ENCODE measurements at regions not wholly inside any gene's neighbourhood (a gene's known extent, or its start where the extent isn't known, plus 50 kb on each side); places are given as distances from the start of the nearest gene placed in this dataset.

DNA sequence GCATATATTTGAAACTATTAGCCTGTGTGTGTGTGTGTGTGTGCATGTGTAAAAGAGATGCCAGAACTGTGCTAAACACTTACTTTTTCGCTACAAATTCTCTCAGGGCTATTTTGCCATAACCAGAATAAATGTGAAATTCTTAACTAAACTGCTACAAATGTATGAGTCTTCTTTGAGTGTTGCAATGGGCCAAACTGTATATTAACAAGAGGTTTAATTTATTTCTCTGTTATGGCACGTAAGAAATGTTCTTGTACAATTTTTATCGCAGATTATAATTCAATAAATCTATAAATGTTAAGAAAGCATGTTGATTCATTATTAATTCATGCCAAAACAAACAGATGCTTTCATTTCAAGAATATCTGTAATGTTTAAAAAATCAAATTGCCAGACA, 454.5 kb upstream of the PCDH7 start:
- no peak for TF ChIP-seq ZBTB26 (tag by site-specific recombination; optimal IDR thresholded peaks at IDR 0.05)
- no peak for TF ChIP-seq ZNF585B (tag by site-specific recombination; IDR thresholded peaks at IDR 0.05)
- no peak for TF ChIP-seq OSR2 (tag by site-specific recombination; IDR thresholded peaks at IDR 0.05)
- TF ChIP-seq ZNF48 (tag by site-specific recombination; IDR thresholded peaks at IDR 0.05): no peak
- no peak for TF ChIP-seq REPIN1 (tag by site-specific recombination; IDR thresholded peaks at IDR 0.05; ENCODE audit: low read depth)
- no peak for TF ChIP-seq ZNF433 (tag by site-specific recombination; IDR thresholded peaks at IDR 0.05; ENCODE audit: low read depth)
- TF ChIP-seq, protein P1, sequence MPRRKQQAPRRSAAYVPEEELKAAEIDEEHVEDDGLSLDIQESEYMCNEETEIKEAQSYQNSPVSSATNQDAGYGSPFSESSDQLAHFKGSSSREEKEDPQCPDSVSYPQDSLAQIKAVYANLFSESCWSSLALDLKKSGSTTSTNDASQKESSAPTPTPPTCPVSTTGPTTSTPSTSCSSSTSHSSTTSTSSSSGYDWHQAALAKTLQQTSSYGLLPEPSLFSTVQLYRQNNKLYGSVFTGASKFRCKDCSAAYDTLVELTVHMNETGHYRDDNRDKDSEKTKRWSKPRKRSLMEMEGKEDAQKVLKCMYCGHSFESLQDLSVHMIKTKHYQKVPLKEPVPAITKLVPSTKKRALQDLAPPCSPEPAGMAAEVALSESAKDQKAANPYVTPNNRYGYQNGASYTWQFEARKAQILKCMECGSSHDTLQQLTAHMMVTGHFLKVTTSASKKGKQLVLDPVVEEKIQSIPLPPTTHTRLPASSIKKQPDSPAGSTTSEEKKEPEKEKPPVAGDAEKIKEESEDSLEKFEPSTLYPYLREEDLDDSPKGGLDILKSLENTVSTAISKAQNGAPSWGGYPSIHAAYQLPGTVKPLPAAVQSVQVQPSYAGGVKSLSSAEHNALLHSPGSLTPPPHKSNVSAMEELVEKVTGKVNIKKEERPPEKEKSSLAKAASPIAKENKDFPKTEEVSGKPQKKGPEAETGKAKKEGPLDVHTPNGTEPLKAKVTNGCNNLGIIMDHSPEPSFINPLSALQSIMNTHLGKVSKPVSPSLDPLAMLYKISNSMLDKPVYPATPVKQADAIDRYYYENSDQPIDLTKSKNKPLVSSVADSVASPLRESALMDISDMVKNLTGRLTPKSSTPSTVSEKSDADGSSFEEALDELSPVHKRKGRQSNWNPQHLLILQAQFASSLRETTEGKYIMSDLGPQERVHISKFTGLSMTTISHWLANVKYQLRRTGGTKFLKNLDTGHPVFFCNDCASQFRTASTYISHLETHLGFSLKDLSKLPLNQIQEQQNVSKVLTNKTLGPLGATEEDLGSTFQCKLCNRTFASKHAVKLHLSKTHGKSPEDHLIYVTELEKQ (tag by site-specific recombination; IDR thresholded peaks at IDR 0.05; ENCODE audit: borderline replicate concordance): no peak
- no peak for TF ChIP-seq ZNF391 (tag by site-specific recombination; IDR thresholded peaks at IDR 0.05; ENCODE audit: borderline replicate concordance, low read depth)
- TF ChIP-seq, protein P2, sequence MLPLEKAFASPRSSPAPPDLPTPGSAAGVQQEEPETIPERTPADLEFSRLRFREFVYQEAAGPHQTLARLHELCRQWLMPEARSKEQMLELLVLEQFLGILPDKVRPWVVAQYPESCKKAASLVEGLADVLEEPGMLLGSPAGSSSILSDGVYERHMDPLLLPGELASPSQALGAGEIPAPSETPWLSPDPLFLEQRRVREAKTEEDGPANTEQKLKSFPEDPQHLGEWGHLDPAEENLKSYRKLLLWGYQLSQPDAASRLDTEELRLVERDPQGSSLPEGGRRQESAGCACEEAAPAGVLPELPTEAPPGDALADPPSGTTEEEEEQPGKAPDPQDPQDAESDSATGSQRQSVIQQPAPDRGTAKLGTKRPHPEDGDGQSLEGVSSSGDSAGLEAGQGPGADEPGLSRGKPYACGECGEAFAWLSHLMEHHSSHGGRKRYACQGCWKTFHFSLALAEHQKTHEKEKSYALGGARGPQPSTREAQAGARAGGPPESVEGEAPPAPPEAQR (tag by site-specific recombination; IDR thresholded peaks at IDR 0.05): no peak
- no peak for TF ChIP-seq MEIS1 (CRISPR knock-in tag; IDR thresholded peaks at IDR 0.05; ENCODE audit: borderline replicate concordance)
- no peak for TF ChIP-seq ZNF560 (tag by site-specific recombination; IDR thresholded peaks at IDR 0.05; ENCODE audit: borderline replicate concordance)
- no peak for TF ChIP-seq WT1 (tag by site-specific recombination; IDR thresholded peaks at IDR 0.05)
- TF ChIP-seq ZBTB21 (tag by site-specific recombination; IDR thresholded peaks at IDR 0.05): no peak
- H3K4me3 ChIP-seq (ENCODE audit: low read depth, low read length): no peak overlapping the region
- no peaks in the 10 kb centered on the region for H3K36me3 ChIP-seq (ENCODE audit: control insufficient read depth in 2 of 2, insufficient read depth in 1 of 2, low read length in 2 of 2)
- ChIA-PET POLR2A (no interaction called here), CTCF (no interaction called here)
- H3K9me3 ChIP-seq (ENCODE audit: control insufficient read depth, insufficient read depth, low read depth, low read length): no peaks in the 10 kb centered on the region
- H3K27ac ChIP-seq (ENCODE audit: extremely low read depth, low read depth, low read length): no peak overlapping the region
- no peaks in the 10 kb centered on the region for H3K4me1 ChIP-seq (ENCODE audit: control insufficient read depth, insufficient read depth, low read length)

DNA sequence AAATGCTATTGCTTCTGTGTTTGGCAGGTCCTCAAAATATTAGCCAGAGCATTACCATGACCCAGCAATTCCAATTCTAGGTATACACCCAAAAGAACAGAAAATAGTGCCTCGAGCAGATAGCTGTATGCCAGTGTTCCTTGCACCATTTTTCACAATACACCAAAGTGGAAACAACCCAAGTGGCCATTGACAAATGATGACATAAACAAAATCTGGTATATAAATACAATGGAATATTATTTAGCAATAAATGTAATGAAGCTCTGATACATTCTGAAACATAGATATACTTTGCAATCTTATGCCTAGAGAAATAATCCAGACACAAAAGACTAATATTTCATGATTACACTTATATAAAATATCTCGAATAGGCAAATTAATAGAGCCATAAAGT, 451.8 kb upstream of the PCDH7 start:
- H3K36me3 ChIP-seq (ENCODE audit: control insufficient read depth in 2 of 2, insufficient read depth in 1 of 2, low read length in 2 of 2): no peaks in the 10 kb centered on the region
- no peak overlapping the region for H3K4me3 ChIP-seq (ENCODE audit: low read depth, low read length)
- no peaks in the 10 kb centered on the region for H3K9me3 ChIP-seq (ENCODE audit: control insufficient read depth, insufficient read depth, low read depth, low read length)
- ChIA-PET POLR2A (no interaction called here), CTCF (no interaction called here)
- H3K27ac ChIP-seq (ENCODE audit: extremely low read depth, low read depth, low read length): no peak overlapping the region
- no peaks in the 10 kb centered on the region for H3K4me1 ChIP-seq (ENCODE audit: control insufficient read depth, insufficient read depth, low read length)
- TF ChIP-seq, protein P3, sequence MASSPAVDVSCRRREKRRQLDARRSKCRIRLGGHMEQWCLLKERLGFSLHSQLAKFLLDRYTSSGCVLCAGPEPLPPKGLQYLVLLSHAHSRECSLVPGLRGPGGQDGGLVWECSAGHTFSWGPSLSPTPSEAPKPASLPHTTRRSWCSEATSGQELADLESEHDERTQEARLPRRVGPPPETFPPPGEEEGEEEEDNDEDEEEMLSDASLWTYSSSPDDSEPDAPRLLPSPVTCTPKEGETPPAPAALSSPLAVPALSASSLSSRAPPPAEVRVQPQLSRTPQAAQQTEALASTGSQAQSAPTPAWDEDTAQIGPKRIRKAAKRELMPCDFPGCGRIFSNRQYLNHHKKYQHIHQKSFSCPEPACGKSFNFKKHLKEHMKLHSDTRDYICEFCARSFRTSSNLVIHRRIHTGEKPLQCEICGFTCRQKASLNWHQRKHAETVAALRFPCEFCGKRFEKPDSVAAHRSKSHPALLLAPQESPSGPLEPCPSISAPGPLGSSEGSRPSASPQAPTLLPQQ (tag by site-specific recombination; IDR thresholded peaks at IDR 0.05): no peak
- TF ChIP-seq ZNF239 (tag by site-specific recombination; IDR thresholded peaks at IDR 0.05) (no peak), ZNF571 (tag by site-specific recombination; IDR thresholded peaks at IDR 0.05) (no peak), ZBTB26 (tag by site-specific recombination; optimal IDR thresholded peaks at IDR 0.05) (no peak), ZNF521 (tag by site-specific recombination; IDR thresholded peaks at IDR 0.05) (no peak)
